Fibroblast of skin of scalp (primary cell): ENCODE measurements at regions not wholly inside any gene's neighbourhood (a gene's known extent, or its start where the extent isn't known, plus 50 kb on each side); places are given as distances from the start of the nearest gene placed in this dataset.
"Not testable (repeated sequence)": the region's sequence is repeated elsewhere in the genome, so short reads cannot be mapped to it uniquely, and the experiment has no call there.

Experiments
- DNase-seq: peaks from one replicate; pipeline ENCODE4 v3.0.0-alpha.2; 2013

DNA sequence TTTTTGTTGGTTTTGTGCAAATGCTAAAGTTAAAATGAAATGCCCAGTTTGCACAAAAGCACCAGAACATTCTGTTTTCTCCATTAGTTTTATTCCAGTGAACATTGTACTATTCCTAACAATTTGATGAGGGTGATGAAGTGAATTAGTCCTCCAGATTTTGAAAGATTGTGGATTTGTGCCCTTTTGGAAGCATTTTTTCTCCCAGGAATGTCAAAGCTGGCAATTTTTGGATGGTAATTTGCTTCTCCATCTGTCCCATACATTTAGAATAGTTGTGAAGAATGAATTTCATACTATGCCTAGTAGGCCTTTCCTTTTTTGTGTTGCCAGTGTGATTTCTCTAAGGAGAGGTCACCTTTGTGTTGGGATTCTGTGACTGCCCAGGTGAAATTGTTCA, 797.2 kb downstream of the BCKDHB start:
- no peak for DNase-seq

DNA sequence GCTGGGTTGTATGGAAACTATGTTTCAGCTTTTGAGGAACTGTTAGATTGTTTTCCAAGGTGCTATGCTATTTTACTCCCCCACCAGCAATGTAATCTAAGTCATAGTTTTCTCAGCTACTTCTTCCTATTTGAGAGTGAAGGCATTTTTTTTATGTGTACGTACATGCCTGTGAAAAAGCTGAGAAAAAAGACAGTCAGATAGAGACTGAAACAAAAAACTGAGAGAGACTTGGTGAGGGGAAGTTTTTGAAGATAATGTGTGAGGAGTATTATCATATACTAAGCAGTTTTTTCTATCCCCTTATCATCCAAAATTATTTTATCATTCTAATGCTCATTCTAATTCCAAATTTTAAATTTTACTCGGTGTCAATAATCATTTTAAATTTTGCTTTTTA, 780.0 kb downstream of the BCKDHB start:
- no peak for DNase-seq

DNA sequence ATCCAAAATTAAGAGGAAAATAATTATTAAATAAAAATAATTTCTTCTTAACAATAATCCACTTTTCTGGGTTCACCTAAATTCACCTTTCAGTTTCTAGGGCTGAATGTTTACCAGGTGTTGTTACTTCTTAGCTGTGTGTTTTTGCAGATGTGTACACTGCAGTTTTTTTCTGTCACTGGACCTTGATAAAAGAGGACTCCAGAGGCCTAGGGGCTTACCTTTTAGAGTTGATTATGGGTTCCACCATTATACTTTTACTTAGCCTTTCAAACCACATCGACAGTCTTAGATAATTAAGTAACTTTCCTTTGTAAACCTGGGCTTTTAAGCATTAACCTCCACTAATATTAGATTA, 766.5 kb downstream of the BCKDHB start:
- no peak for DNase-seq

DNA sequence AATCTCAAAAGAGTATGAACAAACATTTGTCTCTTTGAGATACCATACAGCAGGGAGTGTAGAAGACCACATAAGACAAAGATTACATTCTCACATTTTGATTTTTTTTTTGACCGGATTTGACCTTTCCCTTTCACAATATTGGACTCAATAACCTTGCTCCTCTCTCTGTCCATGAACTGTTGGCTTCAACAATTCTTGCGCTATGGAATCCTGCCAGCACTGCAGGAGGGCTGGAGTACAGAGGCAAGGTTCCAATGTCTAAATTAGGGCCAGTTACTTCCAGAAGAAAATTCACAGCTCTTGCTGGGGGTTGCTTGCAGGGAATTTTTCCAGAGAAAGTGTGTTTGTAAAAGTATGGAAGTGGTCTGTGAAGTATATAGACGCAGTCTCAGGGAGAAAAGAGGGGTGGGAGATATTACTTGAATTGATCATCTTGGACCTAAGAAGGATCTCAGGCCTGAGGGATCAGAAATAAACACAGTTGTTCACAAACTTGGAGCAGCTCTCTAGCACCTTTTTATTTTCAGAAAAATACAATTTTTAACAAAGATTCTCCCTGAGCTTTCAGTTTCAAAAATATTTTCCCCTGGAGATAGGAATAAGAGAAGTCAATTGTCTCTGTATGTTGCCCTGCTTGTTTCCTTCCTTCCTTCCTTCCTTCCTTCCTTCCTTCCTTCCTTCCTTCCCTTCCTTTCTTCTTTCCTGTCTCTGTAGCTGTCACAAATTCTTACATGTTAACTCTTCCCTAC, 765.9 kb downstream of the BCKDHB start:
- DNase-seq: peak; percentile 83

DNA sequence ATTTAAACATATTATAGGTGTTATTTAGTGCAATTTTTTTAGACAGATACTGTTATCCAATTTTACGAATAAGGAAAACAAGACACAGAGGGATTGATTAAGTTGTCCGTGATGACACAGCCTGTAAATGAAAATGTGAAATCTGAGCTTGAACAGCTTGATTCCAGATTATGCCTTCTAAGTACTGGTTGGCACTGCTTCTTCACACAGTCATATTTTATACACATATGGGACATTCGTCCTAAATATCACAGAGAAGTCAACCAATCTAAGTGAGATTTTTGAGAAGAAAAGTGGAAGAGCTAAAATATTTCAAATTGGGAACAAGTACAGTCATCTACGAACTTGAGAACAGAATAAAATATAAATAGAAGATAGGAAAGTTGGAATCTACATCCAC, 756.3 kb downstream of the BCKDHB start:
- DNase-seq: no peak

DNA sequence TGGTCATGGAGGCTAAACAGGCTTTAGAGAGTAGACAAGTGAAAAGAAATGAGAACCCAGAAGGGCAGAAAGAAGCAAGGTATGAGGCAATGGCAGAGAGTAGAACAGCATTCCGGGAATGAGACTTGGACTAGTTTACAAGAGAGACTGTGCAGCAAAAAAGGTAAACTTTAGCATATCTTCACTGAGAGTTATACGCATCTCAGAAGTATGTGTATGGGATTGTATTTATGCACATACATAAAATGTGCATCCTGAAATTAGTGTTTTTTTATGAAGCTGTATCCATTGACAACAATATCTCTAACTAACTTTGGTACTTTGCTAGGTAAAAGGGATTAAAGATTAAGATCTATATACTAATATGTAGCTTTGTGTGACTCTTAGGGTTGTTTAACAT, 753.6 kb downstream of the BCKDHB start:
- DNase-seq: no peak

DNA sequence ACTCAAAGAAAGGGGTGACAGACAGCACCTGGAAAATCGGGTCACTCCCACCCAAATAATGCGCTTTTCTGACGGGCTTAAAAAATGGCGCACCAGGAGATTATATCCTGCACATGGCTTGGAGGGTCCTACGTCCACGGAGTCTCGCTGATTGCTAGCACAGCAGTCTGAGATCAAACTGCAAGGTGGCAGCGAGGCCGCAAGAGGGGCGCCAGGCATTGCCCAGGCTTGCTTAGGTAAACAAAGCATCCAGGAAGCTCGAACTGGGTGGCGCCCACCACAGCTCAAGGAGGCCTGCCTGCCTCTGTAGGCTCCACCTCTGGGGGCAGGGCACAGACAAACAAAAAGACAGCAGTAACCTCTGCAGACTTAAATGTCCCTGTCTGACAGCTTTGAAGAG, 741.5 kb downstream of the BCKDHB start:
- not testable (repeated sequence) for DNase-seq

DNA sequence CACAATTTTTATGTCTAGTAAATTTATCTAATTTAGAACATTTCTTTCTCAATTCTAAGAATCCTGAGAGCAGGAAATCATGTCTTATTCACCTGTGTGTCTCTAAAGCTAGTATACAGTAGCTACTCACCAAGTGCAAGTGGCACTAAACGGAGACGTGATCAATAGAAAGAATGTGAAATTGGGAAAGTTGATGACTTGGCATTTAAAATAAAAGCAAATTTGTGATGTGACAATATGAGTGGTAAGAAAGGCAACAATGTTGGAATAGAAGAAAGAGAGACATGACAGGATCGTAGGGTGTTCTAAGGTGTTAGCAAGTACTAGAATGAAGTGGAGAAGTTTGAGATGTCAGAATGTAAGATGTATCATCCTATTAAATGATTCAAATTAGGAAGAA, 725.9 kb downstream of the BCKDHB start:
- DNase-seq: no peak

DNA sequence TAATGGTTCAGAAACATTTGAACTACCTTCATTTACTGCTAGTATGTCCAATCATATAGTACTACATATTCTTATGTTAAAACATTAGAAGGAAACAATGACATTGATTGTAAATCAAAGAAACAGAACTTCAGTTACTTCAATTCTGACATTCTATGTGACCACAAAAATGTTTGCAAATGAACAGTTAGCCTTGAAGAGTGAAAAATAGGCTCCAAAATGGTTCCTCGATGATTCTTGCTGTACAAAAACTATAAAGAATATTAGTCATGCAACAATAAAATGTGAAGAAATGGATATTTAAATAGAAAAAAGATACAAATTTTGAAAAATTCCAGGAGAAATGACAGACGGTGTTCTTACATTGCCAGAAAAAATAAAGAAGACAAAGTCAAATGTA, 686.9 kb downstream of the BCKDHB start:
- no peak for DNase-seq

DNA sequence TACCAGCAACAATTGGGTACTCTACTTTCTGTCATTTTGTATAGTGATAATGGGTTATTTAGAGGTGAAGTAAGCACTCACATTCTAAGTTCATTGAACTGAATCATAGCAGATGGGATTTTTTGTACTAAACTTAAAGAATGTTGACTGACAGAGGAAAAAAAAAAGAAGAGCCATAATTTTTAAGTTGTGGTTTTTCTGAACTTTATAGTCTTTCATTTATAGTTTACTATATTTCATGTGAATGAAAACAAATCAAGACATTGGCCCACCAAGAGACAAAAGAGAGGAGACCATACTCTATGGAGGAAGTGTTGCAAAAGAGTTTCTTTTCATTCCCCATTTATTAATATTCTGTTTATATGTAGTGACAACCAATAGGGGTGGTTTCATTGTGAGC, 685.7 kb downstream of the BCKDHB start:
- no peak for DNase-seq

DNA sequence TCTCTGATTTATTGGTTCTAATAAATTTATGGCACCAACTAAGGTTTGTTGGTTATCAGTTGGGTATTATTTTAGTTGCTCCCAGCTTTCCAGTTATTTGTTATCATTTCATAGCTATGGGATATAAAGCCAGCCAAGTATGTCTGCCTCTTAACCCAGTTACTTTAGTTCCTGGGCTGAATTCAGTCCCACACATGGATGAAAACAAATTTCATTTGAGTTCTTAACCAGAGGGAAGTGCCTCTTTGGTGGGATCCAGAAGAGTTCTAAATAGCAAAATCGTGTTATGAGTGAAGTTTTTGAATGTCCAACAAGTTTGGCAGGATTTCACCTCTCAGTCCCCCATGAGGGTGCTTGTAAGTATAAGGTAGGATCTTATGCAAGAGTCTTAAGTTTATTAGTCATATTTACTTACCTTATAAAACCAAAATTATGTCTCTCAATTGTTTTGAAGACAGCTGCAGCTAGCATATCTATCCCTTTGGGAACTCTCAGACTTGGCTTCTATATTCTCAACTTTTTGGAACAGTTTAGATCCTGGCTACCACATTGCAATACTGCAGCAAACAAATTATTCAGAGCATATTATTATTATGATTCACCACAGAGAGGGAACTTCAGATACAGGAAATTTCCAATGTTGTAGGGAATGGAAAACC, 683.6 kb downstream of the BCKDHB start:
- DNase-seq: peak; percentile 52

DNA sequence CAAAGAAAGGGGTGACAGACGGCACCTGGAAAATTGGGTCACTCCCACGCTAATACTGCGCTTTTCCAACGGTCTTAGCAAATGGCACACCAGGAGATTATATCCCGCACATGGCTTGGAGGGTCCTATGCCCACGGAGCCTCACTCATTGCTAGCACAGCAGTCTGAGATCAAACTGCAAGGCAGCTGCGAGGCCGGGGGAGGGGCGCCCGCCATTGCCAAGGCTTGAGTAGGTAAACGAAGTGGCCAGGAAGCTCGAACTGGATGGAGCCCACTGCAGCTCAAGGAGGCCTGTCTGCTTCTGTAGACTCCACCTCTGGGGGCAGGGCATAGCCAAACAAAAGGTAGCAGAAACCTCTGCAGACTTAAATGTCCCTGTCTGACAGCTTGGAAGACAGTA, 676.8 kb downstream of the BCKDHB start:
- not testable (repeated sequence) for DNase-seq

DNA sequence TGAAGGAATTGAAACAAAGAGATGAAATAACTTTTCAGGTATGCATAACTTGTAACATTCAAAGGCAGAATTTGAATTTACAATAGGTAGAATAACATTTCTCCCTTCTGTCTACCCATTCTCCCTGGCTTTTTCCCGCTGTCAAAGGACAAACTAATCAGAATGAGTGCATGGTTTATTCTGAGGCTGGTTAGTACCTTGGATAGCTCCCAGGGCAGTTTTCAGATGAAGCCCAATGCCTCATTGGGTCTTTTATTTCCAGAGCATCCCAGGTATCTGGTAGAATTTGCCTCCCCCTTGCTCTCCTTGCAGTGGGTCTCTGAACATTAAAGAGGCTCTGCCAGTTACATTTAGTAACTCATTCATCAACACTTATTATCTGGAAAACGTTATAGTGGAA, 665.5 kb downstream of the BCKDHB start:
- peak; percentile 61 for DNase-seq

DNA sequence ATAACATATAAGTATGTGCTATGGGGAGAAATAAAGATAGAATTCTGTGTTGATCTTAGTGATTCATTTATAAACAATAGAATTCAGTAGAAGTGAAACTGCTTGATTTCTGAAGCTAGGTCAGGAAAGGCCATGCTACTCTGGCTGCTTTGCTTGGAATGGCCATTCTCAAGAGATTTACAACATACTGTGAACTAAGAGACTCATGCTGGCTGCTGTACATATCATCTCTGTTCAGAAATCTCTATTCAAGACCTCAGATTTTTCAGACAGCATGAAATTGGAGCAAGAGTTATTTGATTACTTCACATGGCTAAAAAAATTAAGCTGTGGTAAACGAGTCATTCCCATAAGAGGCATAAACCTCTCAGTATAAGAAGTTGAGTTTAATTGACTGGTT, 662.6 kb downstream of the BCKDHB start:
- DNase-seq: peak; percentile 74

DNA sequence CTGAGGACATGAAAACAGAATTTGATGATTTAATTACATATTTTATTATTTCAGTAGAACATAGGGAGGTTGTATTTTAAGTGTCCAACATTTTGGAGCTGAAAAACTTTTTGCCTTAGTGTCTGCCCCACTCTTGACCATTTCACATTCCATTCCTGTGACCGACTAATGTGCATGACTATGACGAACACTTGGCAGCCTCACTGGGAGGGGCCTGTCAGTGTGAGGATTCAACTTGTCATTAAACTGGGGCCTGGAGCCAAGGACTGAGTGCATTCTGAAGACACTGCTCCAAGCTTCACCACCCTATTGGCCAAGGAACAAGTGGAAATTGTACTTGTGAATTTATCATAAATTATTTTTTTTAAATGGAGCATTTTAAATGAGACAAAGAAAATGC, 661.3 kb downstream of the BCKDHB start:
- peak; percentile 88 for DNase-seq

DNA sequence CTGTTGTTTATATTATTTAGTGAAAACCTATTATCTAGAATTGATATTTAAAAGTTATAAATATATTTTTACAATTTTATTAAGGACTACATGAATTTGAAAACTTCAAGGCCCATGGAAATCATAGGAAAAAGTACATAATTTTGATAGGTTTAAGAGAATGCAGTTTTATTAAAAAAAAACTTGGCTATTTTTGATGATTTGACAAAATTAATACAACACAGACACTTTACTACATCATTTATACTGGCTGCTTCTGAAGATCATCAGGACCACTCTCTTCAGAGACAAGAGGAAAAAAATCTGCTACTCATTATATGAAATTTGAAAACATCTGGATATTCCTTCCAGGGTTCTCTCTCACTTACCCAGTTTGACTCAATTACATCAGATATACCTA, 637.7 kb downstream of the BCKDHB start:
- DNase-seq: no peak

DNA sequence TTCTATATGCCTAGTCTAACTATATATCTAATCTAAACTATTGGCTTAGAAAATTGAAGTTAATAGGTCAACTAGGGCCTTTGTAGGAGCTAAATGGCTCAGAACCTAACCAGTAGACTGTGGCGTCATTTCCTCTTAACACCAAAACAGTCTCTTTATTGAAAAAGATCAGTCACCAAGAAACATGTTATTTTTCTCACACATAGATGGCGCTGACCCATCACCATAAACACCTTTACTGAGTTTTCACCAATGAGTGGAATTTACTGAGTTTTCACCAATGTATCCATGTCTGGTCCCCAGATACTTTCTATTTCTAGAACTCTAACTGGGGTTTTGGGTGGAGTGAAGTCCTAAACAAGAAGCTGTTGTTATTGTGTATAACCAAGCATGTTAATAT, 636.0 kb downstream of the BCKDHB start:
- peak; percentile 65 for DNase-seq

DNA sequence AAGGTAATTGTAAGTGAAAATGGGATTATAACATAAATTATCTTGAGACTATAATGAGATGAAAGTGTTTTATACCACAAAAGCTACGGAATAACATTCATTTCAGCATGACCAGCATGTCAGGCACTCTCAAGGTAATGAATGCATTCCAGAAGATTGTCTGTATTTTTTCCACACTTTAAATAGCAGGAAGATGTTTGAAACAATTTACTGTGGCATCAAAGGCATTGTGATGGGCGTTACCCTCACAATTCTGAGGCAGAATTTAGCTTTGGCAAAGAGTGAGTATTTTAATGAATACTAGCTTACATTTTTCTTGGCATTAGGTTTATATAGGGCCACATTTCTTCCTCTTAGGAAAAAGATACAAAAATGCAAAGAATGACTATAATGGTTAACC, 627.2 kb downstream of the BCKDHB start:
- DNase-seq: peak; percentile 32

DNA sequence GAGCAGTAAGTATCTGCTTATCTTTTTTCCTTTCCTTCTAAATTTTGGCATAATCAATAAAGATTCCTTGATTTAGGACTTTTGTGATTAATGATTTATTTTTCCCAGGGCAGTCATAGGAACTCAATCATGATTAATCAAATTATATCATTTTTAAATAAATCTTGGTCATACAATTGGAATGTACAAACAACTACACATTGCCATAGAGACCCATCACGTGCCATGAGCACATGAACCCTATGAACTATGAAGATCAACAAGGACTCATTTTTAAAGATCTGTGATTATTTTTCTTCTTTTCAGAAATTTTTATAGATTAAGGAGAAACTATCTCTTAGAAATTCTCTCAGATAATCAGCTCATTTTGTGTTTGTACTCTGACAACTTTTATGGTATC, 622.4 kb downstream of the BCKDHB start:
- no peak for DNase-seq

DNA sequence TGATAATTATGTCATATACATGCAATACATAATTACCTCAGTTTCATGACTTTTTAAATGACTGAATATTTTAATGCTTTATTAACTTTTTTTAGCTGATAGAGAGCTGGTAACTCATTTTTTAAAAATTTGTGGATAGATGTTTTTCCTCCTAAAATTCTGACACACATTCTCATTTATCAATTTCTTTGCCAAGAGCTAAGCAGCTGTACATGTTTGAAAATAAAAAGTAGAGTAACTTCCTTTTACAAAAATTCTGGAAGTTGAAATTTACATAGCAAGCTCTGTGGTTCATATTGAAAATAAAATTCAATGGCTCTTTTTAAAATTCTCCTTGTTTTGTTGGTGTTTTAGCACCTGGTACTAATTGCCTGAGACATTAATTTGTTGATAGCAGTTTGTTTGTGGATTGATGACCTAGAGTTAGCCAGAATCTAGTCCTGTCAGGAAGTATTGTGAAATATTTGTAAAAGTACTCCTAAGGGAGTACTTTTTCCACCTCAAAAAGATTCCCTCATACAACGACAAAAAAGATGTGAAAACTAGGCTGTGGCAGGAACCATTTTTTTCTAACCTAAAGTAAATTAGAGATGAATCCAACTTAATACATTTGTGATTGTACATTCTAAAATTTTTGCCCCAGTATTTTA, 621.8 kb downstream of the BCKDHB start:
- DNase-seq: no peak

DNA sequence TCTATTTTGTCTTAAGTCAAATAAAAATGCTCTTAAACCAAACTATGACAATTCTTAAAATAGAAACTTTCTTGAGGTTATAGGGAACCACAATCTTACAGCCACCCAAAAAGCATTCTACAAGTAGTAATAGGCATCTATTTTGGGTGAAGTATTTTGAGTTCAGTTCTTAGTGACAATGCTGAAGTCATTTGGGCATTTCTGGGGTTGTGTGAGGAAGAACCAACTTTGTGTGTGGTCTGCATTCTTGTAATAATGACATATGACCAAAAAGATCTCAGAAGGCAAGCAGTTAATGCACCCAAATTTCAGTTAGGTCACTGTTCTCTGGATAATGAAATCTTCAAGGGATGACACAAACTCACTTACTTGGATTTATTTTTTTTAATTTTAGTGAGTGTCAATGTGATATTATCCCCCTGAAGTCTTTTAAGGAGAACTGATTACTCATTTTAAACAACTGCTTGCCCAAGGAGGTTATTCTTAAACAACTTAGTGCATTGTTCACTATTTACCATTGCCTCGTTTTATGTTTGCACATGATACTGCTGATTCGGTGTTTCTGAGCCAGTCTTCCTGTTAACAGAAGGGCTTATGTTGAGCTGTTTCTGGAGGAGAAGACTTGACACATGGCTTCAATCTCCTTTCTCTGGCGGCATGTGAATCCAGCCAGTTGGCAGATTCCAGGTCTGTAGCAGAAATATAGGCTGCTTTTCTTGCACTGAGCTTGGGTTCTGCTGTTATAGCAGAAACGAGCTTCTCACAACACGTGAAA, 618.9 kb downstream of the BCKDHB start:
- DNase-seq: peak; percentile 90

DNA sequence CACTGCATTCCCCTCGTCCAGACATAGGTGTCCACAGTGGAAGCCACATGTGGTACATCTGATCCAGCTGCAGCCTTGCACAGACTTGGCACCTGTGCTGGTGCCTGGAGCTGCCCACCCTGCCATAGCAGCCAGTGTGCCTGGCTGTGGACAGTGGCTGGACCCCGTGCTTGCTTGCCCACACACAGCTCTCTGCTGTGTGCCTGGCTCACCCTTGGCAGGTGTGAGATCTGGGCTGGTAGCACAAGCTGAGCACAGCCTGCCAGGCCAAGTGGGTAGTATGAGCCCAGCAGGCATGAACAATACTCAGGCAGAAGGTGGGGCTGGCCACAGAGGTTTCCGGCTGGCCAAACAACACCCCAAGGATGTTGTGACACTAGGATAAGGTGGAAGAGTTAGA, 614.4 kb downstream of the BCKDHB start:
- no peak for DNase-seq

DNA sequence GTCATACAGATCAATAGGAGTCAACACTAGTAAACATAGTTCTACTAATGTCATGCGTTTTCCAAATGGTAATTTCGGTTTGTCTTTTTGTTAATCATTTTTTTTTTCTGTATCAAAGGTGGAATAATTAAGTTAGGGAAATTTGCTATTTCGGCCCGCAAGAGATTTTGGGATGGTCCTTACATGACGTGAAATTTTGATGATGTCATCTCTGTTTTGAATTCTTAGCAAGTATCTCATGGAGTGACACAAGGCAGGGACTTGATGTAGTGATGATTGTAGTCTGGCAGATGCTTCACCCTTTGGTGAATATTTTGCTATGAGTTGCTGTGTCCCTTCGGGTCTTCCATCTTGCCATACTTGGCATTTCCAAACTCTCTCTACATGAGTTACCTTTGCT, 608.0 kb downstream of the BCKDHB start:
- DNase-seq: no peak
